ENCODE measurements at regions not wholly inside any gene's neighbourhood (a gene's known extent, or its start where the extent isn't known, plus 50 kb on each side); places are given as distances from the start of the nearest gene placed in this dataset.

DNA sequence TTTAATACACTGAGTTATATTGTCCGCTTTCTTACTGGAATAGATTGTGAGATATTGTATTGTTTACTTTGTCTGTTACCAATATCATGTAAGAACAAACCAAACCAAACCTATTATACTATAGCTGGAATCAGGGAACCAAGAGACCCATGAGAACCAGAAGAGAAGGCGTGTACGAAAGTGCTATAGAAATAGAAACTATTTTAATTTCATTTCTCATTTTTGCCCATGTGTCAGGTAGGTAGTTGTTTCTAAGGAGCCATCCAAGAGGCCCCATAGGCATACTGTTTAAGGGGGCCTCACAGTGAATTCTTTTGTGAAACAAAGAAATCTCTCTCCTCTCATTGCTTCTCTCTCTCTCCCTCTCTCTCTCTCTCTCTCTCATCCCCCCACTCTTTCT lies 363.6 kb downstream of the RNF144A start:
- TF ChIP-seq, protein P1, sequence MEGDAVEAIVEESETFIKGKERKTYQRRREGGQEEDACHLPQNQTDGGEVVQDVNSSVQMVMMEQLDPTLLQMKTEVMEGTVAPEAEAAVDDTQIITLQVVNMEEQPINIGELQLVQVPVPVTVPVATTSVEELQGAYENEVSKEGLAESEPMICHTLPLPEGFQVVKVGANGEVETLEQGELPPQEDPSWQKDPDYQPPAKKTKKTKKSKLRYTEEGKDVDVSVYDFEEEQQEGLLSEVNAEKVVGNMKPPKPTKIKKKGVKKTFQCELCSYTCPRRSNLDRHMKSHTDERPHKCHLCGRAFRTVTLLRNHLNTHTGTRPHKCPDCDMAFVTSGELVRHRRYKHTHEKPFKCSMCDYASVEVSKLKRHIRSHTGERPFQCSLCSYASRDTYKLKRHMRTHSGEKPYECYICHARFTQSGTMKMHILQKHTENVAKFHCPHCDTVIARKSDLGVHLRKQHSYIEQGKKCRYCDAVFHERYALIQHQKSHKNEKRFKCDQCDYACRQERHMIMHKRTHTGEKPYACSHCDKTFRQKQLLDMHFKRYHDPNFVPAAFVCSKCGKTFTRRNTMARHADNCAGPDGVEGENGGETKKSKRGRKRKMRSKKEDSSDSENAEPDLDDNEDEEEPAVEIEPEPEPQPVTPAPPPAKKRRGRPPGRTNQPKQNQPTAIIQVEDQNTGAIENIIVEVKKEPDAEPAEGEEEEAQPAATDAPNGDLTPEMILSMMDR (conservative IDR thresholded peaks at IDR 0.05) = no peak
- H3K4me1 ChIP-seq (ENCODE audit: control insufficient read depth, insufficient read depth, low read length) = no peaks in the 10 kb centered on the region
- no peak overlapping the region for H3K27ac Mint-ChIP-seq
- H3K4me3 ChIP-seq (ENCODE audit: low read length) = no peak overlapping the region
- no peaks in the 10 kb centered on the region for H3K27me3 ChIP-seq (ENCODE audit: control insufficient read depth, insufficient read depth, low read length, poor library complexity, severe bottlenecking)
- no peaks in the 10 kb centered on the region for H3K4me1 Mint-ChIP-seq
- peaks cover 4% of the 10 kb centered on the region for H3K27me3 Mint-ChIP-seq (ENCODE audit: insufficient read depth)
- DNase-seq = no peak
- no peak overlapping the region for H3K27ac ChIP-seq (ENCODE audit: low read depth, low read length)
- H3K36me3 Mint-ChIP-seq (ENCODE audit: low read depth) = no peaks in the 10 kb centered on the region
- H3K9ac ChIP-seq (ENCODE audit: extremely low read depth, low read length, poor library complexity, severe bottlenecking) = no peak overlapping the region
- 80% methylated on average over 1 of the region's 3 CpGs; no CpG with 5 or more reads in 1 of the 2 experiments for WGBS, 2 experiments (ENCODE audit: insufficient coverage in 1 of 2, insufficient read length in 1 of 2)
- H3K4me3 Mint-ChIP-seq = no peak overlapping the region
- no peaks in the 10 kb centered on the region for H3K9me3 Mint-ChIP-seq
- H3K9me3 ChIP-seq (ENCODE audit: control insufficient read depth, low read length) = no peaks in the 10 kb centered on the region
- H3K36me3 ChIP-seq (ENCODE audit: control insufficient read depth, insufficient read depth, low read length) = no peaks in the 10 kb centered on the region

DNA sequence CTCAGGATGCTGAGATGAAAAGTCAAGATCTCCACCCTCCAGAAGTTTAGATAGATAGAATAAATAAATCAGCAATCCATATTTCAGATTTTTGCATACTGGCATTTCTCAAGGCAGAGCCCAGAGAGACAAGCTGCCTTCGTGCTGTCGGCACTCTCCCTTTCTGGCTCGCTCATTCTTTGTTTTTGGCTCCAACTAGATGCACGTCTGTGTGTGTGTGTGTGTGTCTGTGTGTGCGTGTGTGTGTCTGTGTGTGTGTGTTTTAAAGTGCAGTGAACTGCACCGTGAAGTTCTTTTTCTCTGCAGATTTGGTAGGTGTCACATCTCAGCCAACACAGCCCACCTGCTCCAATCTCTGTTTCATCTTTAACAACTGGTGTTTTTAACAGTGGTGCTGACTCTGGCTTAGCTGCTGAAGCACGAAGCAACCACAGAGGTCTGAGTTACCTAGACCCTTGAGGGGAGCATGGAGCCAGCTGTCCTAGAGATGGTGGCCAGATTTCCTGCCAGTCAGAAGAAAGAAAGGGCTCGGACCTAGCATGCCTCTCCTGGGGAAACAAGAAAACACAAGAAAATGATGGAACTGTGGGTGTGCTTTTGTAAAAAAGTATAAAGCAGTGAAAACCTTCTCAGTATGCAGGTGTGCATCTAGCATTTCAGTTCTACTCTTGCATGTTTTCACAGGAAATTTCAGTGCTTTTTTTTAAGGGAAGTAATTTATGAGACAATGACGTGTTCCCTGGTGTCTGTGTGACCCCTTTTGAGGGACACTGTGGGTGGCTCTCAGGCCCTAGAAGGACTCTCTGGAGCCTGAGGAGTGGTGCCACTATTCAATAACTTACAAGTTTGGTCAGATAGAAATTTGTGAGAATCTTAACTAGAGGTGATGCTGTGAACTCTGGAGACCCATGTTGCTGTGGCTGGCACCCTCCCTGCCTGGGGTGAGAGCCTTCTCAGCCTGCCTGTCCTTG lies 364.3 kb downstream of the RNF144A start:
- no peaks in the 10 kb centered on the region for H3K4me1 ChIP-seq (ENCODE audit: control insufficient read depth, insufficient read depth, low read length)
- no peak overlapping the region for H3K4me3 Mint-ChIP-seq
- no peaks in the 10 kb centered on the region for H3K27me3 ChIP-seq (ENCODE audit: control insufficient read depth, insufficient read depth, low read length, poor library complexity, severe bottlenecking)
- peaks cover 4% of the 10 kb centered on the region for H3K27me3 Mint-ChIP-seq (ENCODE audit: insufficient read depth)
- H3K4me3 ChIP-seq (ENCODE audit: low read length) = no peak overlapping the region
- no peaks in the 10 kb centered on the region for H3K9me3 ChIP-seq (ENCODE audit: control insufficient read depth, low read length)
- no peaks in the 10 kb centered on the region for H3K36me3 ChIP-seq (ENCODE audit: control insufficient read depth, insufficient read depth, low read length)
- no peak overlapping the region for H3K27ac Mint-ChIP-seq
- H3K9ac ChIP-seq (ENCODE audit: extremely low read depth, low read length, poor library complexity, severe bottlenecking) = no peak overlapping the region
- no peaks in the 10 kb centered on the region for H3K9me3 Mint-ChIP-seq
- no peaks in the 10 kb centered on the region for H3K36me3 Mint-ChIP-seq (ENCODE audit: low read depth)
- no peak for DNase-seq
- H3K4me1 Mint-ChIP-seq = no peaks in the 10 kb centered on the region
- TF ChIP-seq, protein P1 (conservative IDR thresholded peaks at IDR 0.05) = no peak
- WGBS, 2 experiments (ENCODE audit: insufficient coverage in 1 of 2, insufficient read length in 1 of 2) = 84 to 90% methylated on average over 3 to 9 of the region's 9 CpGs
- H3K27ac ChIP-seq (ENCODE audit: low read depth, low read length) = no peak overlapping the region

DNA sequence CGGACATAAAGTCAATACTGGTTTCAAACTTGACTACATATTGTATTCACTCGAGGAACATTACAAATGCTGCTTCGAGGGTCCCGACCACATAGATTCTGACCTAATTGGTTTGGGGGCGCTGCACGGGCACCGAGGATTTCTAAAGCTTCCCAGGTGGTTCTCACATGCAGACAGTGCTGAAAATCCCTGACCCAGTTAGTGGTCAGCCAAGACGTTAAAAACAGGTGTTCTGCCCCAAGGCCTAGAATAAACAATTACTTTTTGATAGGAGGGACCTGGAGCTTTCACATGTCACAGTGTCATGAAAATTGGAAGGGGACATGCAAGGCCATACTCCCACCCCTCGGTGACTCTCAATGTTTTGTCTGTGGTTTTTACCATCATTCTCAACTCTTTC lies 368.9 kb downstream of the RNF144A start:
- 92 to 100% methylated on average over 8 to 9 of the region's 9 CpGs for WGBS, 2 experiments (ENCODE audit: insufficient coverage in 1 of 2, insufficient read length in 1 of 2)
- H3K4me1 Mint-ChIP-seq = no peaks in the 10 kb centered on the region
- peaks cover 8% of the 10 kb centered on the region for H3K27me3 Mint-ChIP-seq (ENCODE audit: insufficient read depth)

More for the DNA sequence above, 368.9 kb downstream of the RNF144A start:
- H3K4me3 Mint-ChIP-seq = no peak overlapping the region
- Histone ChIP-seq H3K9ac (ENCODE audit: extremely low read depth, low read length, poor library complexity, severe bottlenecking) (no peak overlapping the region), H3K27ac (ENCODE audit: low read depth, low read length) (no peak overlapping the region), H3K9me3 (ENCODE audit: control insufficient read depth, low read length) (no peaks in the 10 kb centered on the region), H3K4me1 (ENCODE audit: control insufficient read depth, insufficient read depth, low read length) (no peaks in the 10 kb centered on the region), H3K27me3 (ENCODE audit: control insufficient read depth, insufficient read depth, low read length, poor library complexity, severe bottlenecking) (no peaks in the 10 kb centered on the region), H3K36me3 (ENCODE audit: control insufficient read depth, insufficient read depth, low read length) (no peaks in the 10 kb centered on the region), H3K4me3 (ENCODE audit: low read length) (no peak overlapping the region)
- no peak overlapping the region for H3K27ac Mint-ChIP-seq
- no peaks in the 10 kb centered on the region for H3K36me3 Mint-ChIP-seq (ENCODE audit: low read depth)
- TF ChIP-seq, protein P1 (conservative IDR thresholded peaks at IDR 0.05) = no peak
- DNase-seq = no peak
- H3K9me3 Mint-ChIP-seq = no peaks in the 10 kb centered on the region

All from endodermal cell (in vitro differentiated cells).